ENCODE measurements at regions not wholly inside any gene's neighbourhood (a gene's known extent, or its start where the extent isn't known, plus 50 kb on each side); places are given as distances from the start of the nearest gene placed in this dataset.

DNA sequence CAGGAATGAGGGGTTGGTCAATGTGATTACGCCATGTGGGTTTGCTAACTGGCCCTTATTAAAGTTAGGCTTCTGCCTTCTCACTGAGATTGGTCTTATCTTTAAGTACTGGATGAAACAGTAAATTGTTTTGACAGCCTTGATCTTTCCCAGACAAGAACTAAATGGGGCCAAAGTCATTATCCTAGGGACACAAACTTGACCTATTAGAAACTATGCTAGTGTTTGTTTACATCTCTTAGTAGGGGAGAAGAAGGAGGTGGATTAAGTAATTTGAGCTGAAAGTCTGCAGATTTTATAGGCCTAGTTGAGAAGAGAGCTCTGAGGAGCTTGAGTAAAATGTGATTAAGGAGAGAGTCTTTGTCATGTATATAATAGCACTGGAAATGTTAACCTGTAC, 386.9 kb downstream of the HTR7 start:
- H3K4me3 ChIP-seq: no peak overlapping the region
- intact Hi-C loops (cut with DNase I): no loop called here

DNA sequence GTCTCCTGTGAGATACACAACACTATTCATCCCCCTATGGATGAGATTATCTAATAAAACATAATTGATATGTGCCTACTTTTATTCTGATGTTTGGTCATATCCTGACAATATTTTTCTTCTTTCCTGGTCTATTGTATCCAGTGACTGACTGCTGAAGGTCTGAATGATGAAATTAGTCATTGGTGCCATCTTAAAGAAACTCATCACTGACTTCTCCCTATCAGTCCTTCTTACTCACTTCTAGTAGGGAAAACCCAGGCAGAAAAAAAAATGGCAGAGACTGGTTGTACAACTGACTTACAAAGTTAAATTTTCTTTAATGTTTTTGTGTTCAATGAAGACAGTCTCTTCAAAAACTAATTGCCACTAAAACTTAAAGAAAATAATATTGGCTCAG, 377.4 kb downstream of the HTR7 start:
- DNase-seq: no peak
- TF ChIP-seq POLR2A (IDR thresholded peaks at IDR 0.05): no peak
- TF ChIP-seq, protein P1, sequence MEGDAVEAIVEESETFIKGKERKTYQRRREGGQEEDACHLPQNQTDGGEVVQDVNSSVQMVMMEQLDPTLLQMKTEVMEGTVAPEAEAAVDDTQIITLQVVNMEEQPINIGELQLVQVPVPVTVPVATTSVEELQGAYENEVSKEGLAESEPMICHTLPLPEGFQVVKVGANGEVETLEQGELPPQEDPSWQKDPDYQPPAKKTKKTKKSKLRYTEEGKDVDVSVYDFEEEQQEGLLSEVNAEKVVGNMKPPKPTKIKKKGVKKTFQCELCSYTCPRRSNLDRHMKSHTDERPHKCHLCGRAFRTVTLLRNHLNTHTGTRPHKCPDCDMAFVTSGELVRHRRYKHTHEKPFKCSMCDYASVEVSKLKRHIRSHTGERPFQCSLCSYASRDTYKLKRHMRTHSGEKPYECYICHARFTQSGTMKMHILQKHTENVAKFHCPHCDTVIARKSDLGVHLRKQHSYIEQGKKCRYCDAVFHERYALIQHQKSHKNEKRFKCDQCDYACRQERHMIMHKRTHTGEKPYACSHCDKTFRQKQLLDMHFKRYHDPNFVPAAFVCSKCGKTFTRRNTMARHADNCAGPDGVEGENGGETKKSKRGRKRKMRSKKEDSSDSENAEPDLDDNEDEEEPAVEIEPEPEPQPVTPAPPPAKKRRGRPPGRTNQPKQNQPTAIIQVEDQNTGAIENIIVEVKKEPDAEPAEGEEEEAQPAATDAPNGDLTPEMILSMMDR (IDR thresholded peaks at IDR 0.05): no peak
- intact Hi-C loops (cut with DNase I): no loop called here
- Histone ChIP-seq H3K9me3 (replicated peaks in 1 of 3) (no peaks in the 10 kb centered on the region), H3K27ac (no peak overlapping the region), H3K4me1 (replicated peaks in 1 of 2) (no peaks in the 10 kb centered on the region), H3K4me3 (no peak overlapping the region), H3K36me3 (replicated peaks in 1 of 2) (no peaks in the 10 kb centered on the region), H3K27me3 (peaks cover 4% of the 10 kb centered on the region)

More for the DNA sequence above, 386.9 kb downstream of the HTR7 start:
- 72 to 84% (median 75%) methylated on average over 1 of the region's 1 CpG for WGBS, 4 donors
- DNase-seq: no peak
- H3K36me3 ChIP-seq (replicated peaks in 1 of 2): no peaks in the 10 kb centered on the region
- no peaks in the 10 kb centered on the region for H3K4me1 ChIP-seq (replicated peaks in 1 of 2)
- no peaks in the 10 kb centered on the region for H3K27me3 ChIP-seq
- H3K27ac ChIP-seq: no peak overlapping the region
- no peak for TF ChIP-seq POLR2A (IDR thresholded peaks at IDR 0.05)
- TF ChIP-seq, protein P1 (IDR thresholded peaks at IDR 0.05): no peak
- H3K9me3 ChIP-seq (replicated peaks in 1 of 3): no peaks in the 10 kb centered on the region

DNA sequence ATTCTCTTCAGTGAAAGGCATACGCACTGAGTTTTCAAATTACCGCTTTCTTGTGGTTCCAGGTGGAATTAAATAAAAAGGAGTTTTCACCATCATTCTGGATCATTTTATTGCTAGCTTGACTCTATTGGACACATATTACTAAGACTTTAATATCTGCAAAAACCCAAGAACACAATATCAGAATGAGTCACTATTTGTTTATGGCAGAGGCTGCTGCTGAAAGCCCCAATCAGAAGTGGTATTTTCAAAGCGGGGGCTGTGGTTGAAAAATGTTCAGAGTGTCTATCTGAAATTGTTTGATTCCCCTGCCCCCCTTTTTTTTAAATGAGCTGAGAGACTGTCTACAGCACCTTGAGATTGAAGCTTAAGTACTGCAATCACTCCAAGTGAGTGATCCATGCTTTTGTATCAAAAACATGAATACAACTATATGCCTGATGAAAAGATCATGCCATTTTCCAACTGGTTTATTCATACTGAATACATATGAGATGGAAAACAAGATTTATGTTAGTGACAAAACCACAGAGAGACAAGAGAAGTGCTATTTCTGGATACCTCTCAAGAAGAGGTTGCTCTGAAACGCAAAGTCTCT, 376.4 kb downstream of the HTR7 start:
- no peaks in the 10 kb centered on the region for H3K4me1 ChIP-seq (replicated peaks in 1 of 2)
- no peak for TF ChIP-seq POLR2A (IDR thresholded peaks at IDR 0.05)
- TF ChIP-seq, protein P1 (IDR thresholded peaks at IDR 0.05): no peak
- H3K4me3 ChIP-seq: no peak overlapping the region
- peaks cover 4% of the 10 kb centered on the region for H3K27me3 ChIP-seq
- H3K27ac ChIP-seq: no peak overlapping the region
- no peaks in the 10 kb centered on the region for H3K9me3 ChIP-seq (replicated peaks in 1 of 3)
- WGBS, 4 donors: 80 to 88% (median 84%) methylated on average over 4 of the region's 4 CpGs
- intact Hi-C loops (cut with DNase I): no loop called here
- DNase-seq: no peak
- H3K36me3 ChIP-seq (replicated peaks in 1 of 2): no peaks in the 10 kb centered on the region

DNA sequence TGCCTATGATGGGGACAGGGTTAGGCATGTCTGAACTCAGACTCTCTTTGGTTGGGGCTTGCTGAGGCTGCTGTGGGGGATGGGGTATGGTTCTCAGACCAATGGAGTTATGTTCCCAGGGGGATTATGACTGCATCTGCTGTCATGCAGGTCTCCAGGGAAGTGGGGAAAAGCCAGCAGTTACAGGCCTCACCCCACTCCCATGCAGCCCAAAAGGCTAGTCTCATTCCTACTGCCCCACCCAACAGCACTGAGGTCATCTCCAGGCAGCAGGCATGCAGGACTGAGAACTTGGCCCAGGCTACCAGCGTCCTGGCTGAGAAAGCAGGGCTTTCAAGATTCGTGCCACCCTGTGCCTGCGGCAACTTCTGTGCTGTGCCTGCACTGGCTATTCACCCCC, 373.3 kb downstream of the HTR7 start:
- TF ChIP-seq POLR2A (IDR thresholded peaks at IDR 0.05): no peak
- TF ChIP-seq, protein P1 (IDR thresholded peaks at IDR 0.05): no peak
- 78 to 81% (median 80%) methylated on average over 2 to 3 of the region's 3 CpGs for WGBS, 4 donors
- H3K36me3 ChIP-seq (replicated peaks in 1 of 2): no peaks in the 10 kb centered on the region

More for the DNA sequence above, 373.3 kb downstream of the HTR7 start:
- Histone ChIP-seq H3K27me3 (peaks cover 4% of the 10 kb centered on the region), H3K27ac (no peak overlapping the region), H3K4me1 (replicated peaks in 1 of 2) (no peaks in the 10 kb centered on the region), H3K4me3 (no peak overlapping the region), H3K9me3 (replicated peaks in 1 of 3) (no peaks in the 10 kb centered on the region)
- DNase-seq: no peak
- intact Hi-C loops (cut with DNase I): no loop called here

All from adrenal gland (tissue), 9 donors.